ENCODE measurements at regions not wholly inside any gene's neighbourhood (a gene's known extent, or its start where the extent isn't known, plus 50 kb on each side); places are given as distances from the start of the nearest gene placed in this dataset.

GRCh38 chr12:25757037-25757665 lies 201.3 kb upstream of the RASSF8 start:
- no peak for DNase-seq

- DNase-seq, result no peak
Measured at GRCh38 chr12:25759752-25760151, 198.7 kb upstream of the RASSF8 start.

GRCh38 chr12:25761356-25761755 lies 197.1 kb upstream of the RASSF8 start:
- DNase-seq, result no peak

GRCh38 chr12:25764409-25764808 lies 194.1 kb upstream of the RASSF8 start:
- no peak for DNase-seq

DNA sequence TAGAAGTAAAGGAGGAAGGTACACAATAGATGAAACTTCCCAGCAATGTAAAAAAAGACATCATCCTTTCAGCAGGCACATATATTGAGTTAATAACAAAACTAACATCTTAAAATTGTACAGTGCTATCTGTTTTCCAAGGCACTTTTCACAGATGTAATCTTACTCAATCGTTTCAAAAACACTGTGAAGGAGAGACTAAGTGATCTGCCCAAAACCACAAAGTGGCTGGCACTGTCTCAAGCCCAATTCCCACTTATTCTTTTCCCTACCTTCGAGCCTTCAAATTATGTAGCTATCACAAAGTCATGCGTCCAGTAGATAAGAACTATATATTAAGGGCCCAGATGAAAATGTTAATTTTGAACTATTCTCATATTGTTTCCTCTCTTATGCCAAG lies 193.6 kb upstream of the RASSF8 start:
- DNase-seq, result no peak

DNA sequence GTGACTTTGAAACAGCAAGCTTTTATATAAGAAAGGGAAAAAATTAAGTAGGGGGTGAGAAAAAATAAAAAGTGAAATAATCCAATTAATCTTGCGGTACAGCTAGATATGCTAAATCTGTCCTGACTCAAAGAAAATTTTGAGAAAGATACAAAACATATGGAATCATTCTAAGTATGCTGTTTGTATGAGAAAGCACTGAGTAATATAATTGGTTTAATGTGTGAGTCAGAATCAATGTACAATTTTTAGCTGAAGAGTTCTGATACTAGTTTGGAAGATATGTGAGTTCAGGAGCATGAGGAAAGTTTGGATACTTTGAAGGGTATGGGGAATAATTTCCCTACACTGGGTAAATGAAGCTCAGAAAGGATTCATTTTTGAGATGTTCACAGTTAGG lies 190.9 kb upstream of the RASSF8 start:
- no peak for DNase-seq

GRCh38 chr12:25768151-25768550 lies 190.3 kb upstream of the RASSF8 start:
- no peak for DNase-seq

DNA sequence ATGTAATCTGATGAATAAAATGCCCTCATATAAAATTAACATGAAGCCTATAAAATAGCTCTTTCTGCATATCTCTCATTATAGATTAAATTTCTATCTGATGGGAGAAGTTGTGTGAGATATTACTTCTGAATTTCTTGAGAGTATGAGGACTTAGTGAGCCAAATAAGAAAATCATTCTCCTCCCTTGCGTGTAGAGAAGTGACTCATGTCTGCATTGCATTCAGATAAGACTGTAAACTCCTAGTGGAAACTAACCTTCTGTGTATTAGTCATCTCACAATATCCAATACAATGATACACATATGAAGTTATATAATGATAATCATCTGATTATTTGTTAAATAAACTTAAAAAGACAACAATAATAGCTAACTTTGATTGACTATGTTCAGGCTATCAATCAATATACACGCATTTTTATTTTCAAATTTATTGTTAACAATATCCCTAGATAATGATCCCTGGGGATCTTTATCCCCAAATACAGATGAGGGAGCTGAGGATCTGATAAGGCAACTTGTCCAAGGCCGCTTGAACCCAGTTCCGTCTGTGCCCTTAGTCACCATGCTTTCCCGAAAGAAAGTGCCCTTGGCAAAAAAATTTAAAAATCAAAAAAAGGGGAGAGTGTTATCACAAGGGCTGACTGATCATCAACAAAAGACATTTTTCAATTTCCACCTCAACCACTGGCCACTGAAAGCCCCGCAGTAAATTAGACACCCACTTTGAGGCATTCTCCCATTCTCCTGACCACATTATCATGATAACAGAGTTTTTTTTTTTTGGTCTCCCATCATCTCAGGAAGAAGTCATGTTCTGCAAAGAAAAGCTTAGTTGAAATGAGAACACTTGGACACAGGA lies 189.2 kb upstream of the RASSF8 start:
- DNase-seq, result no peak

DNA sequence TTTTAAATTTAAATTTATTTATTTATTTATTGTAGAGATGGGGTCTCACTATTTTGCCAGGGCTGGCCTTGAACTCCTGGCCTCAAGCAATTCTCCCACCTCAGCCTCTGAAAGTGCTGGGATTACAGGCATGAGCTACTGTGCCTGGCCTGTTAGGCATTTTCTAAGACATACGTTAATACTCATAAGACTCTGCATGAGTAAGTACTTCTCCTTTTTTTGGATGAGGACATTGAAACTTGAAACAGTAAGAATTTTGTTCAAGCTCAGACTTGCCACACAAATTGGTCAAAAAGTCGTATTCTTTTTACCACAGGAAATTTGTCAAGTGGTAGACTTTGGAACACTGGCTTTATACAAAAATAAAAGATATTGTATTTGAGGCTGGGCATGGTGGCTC lies 187.4 kb upstream of the RASSF8 start:
- no peak for DNase-seq

- no peak for DNase-seq
Measured at GRCh38 chr12:25771476-25771875, 187.0 kb upstream of the RASSF8 start.

GRCh38 chr12:25775968-25776367 lies 182.5 kb upstream of the RASSF8 start:
- DNase-seq, result no peak

- DNase-seq, result no peak
Measured at GRCh38 chr12:25780771-25781170, 177.7 kb upstream of the RASSF8 start.

- DNase-seq, result no peak
Measured at GRCh38 chr12:25781232-25781631, 177.2 kb upstream of the RASSF8 start.

- DNase-seq, result no peak
Measured at GRCh38 chr12:25783566-25783965, 174.9 kb upstream of the RASSF8 start.

- no peak for DNase-seq
Measured at GRCh38 chr12:25784669-25785068, 173.8 kb upstream of the RASSF8 start.

DNA sequence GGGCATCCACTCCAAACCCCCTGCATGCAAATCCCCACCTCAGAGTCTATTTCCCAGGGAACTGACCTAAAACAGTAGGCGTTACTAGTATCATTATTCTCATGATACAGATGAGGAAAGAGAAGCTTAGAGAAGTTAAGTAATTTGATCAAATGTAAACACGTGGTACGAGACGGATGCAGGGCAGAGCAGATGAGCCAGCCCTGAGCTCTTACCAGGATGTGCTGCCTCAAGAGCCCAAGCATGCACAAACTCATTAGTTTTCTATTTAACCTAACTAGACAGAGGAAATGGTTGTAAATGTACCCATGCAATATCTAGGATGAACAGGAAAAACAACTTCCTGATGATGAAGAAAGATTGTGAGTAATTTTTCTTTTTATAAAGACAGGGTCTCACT lies 173.3 kb upstream of the RASSF8 start:
- no peak for DNase-seq

GRCh38 chr12:25787701-25788100 lies 170.8 kb upstream of the RASSF8 start:
- DNase-seq, result no peak

GRCh38 chr12:25788707-25789442 lies 169.6 kb upstream of the RASSF8 start:
- DNase-seq, result no peak

- DNase-seq, result peak; percentile 31
Measured at GRCh38 chr12:25789541-25789944, 168.9 kb upstream of the RASSF8 start.

- no peak for DNase-seq
Measured at GRCh38 chr12:25792031-25792430, 166.5 kb upstream of the RASSF8 start.

- no peak for DNase-seq
Measured at GRCh38 chr12:25793196-25793595, 165.3 kb upstream of the RASSF8 start.

GRCh38 chr12:25794571-25794970 lies 163.9 kb upstream of the RASSF8 start:
- no peak for DNase-seq

GRCh38 chr12:25796523-25797000 lies 161.9 kb upstream of the RASSF8 start:
- no peak for DNase-seq

DNA sequence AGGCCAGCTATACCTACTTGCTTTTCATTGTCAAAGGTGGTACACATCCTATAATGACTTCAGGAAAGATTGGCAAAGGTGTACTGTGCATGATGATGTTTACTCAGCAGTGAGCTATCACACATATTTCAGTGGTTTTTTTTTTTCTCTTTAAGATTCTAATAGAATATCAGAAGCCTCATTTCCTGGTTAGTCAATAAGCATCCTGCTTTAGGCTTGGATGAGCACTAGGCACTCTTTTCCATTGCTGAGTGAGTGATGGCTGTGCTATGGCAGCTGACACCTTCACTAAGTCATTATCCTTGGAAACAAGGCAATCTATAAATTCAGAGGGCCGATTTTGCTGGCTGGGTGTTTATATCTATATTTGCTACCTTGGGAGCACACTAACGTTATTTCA lies 161.1 kb upstream of the RASSF8 start:
- DNase-seq, result no peak
